ENCODE measurements at regions not wholly inside any gene's neighbourhood (a gene's known extent, or its start where the extent isn't known, plus 50 kb on each side); places are given as distances from the start of the nearest gene placed in this dataset.

GRCh38 chr1:193697776-193698175, 511.4 kb upstream of the B3GALT2 start:
- Mint-ChIP-seq H3K36me3 (no peaks in the 10 kb centered on the region), H3K9me3 (no peaks in the 10 kb centered on the region), H3K27ac (no peak overlapping the region)
- no peak for ATAC-seq
- no peak for DNase-seq (ENCODE audit: low spot score in 2 of 2)

GRCh38 chr1:193697115-193697762, 510.8 kb upstream of the B3GALT2 start:
- Mint-ChIP-seq H3K36me3 (no peaks in the 10 kb centered on the region), H3K9me3 (no peaks in the 10 kb centered on the region), H3K27ac (no peak overlapping the region)
- no peak for DNase-seq (ENCODE audit: low spot score in 2 of 2)
- ATAC-seq = no peak

DNA sequence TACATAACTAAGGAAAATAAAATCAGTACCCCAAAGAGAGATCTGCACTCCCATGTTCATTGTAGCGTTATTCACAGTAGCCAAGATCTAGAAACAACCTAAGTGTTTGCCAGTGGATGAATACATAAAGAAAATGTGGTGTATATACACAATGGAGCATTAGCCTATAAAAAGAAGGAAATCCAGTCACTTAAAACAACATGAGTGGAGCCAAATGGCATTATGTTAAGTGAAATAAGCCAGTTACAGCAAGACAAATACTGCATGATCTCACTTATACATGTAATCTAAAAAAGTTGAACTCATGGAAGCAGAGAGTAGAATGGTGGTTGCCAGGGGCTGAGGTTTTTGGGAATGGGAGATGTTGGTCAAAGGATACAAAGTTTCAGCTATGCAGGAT, 508.3 kb upstream of the B3GALT2 start:
- no peaks in the 10 kb centered on the region for H3K36me3 Mint-ChIP-seq
- H3K27ac Mint-ChIP-seq = no peak overlapping the region
- ATAC-seq = no peak
- no peak for DNase-seq (ENCODE audit: low spot score in 2 of 2)
- H3K9me3 Mint-ChIP-seq = no peaks in the 10 kb centered on the region

DNA sequence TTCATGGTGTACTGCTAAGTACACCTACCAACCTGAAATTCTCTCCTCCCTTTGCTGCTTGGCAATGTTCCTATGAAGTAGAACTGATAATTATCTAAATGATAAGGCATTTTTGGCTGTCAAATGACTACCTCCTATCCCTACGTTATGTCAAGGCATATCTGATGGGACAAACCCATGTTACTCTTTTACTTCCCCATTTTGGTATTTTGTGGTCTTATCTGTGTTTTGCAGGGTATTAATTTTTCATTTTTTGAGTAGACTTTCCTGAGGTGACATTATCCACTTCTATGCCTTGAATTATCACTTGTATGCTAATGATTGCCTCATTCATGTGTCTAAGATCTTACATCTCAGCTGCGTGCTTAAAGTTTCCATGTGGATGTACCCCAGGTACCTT, 499.6 kb upstream of the B3GALT2 start:
- Mint-ChIP-seq H3K27ac (no peak overlapping the region), H3K36me3 (no peaks in the 10 kb centered on the region), H3K9me3 (peaks cover 3 to 5% of the 10 kb centered on the region in 2 donors)
- ATAC-seq (no peak), DNase-seq (ENCODE audit: low spot score in 2 of 2) (no peak)

- H3K36me3 Mint-ChIP-seq = no peaks in the 10 kb centered on the region
- peaks cover 0 to 8% of the 10 kb centered on the region in 2 donors for H3K9me3 Mint-ChIP-seq
- DNase-seq (ENCODE audit: low spot score in 2 of 2) (no peak), ATAC-seq (no peak)
- H3K27ac Mint-ChIP-seq = no peak overlapping the region
These were observed 495.0 kb upstream of the B3GALT2 start for GRCh38 chr1:193681422-193681821.

GRCh38 chr1:193680924-193681316, 494.5 kb upstream of the B3GALT2 start:
- no peak for ATAC-seq

DNA sequence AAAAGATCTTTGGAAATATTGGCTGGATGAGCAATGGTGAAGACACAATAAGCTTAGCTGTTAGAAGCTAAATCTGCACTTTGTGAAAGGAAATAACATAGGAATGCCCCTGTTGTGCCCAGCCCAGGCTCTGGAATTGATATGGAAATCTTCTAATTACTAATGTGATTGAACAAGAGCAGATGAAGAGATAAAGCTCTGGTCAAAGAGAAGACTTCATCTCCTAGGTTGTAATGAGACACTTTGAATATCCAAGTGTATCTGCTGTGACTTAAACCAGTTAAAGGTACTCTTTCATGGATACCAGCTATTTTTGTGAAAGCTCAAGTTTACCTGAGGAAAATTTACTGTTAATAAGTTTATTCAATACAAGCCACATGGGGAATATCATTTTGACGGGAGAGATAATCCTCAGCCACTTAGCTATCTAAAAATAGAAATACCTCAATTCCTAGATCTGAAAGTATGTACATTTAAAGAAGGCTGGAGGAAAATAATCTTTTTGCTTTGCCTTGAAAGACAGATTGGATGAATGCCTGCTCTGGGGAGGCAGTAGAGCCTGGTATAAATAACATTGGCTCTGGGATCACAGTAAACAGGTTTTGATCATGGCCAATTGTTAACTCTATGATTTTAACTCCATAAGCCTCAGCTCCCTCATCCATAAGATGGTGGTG, 494.0 kb upstream of the B3GALT2 start:
- H3K27ac Mint-ChIP-seq = no peak overlapping the region

More at GRCh38 chr1:193680924-193681316, 494.5 kb upstream of the B3GALT2 start:
- no peak overlapping the region for H3K27ac Mint-ChIP-seq
- DNase-seq (ENCODE audit: low spot score in 2 of 2) = no peak
- peaks cover 0 to 5% of the 10 kb centered on the region in 2 donors for H3K9me3 Mint-ChIP-seq
- H3K36me3 Mint-ChIP-seq = no peaks in the 10 kb centered on the region

GRCh38 chr1:193677874-193678273, 491.5 kb upstream of the B3GALT2 start:
- Mint-ChIP-seq H3K9me3 (peaks cover 0 to 3% of the 10 kb centered on the region in 2 donors), H3K36me3 (no peaks in the 10 kb centered on the region), H3K27ac (no peak overlapping the region)
- DNase-seq (ENCODE audit: low spot score in 2 of 2) (no peak), ATAC-seq (peak in 1 of 2 donors; percentile 89)

More for the DNA sequence above, 494.0 kb upstream of the B3GALT2 start:
- DNase-seq (ENCODE audit: low spot score in 2 of 2) (no peak), ATAC-seq (no peak)
- Mint-ChIP-seq H3K9me3 (peaks cover 0 to 3% of the 10 kb centered on the region in 2 donors), H3K36me3 (no peaks in the 10 kb centered on the region)

- Mint-ChIP-seq H3K9me3 (peaks cover 0 to 3% of the 10 kb centered on the region in 2 donors), H3K36me3 (no peaks in the 10 kb centered on the region), H3K27ac (no peak overlapping the region)
- ATAC-seq = no peak
- no peak for DNase-seq (ENCODE audit: low spot score in 2 of 2)
These were observed 490.7 kb upstream of the B3GALT2 start for GRCh38 chr1:193676996-193677549.

DNA sequence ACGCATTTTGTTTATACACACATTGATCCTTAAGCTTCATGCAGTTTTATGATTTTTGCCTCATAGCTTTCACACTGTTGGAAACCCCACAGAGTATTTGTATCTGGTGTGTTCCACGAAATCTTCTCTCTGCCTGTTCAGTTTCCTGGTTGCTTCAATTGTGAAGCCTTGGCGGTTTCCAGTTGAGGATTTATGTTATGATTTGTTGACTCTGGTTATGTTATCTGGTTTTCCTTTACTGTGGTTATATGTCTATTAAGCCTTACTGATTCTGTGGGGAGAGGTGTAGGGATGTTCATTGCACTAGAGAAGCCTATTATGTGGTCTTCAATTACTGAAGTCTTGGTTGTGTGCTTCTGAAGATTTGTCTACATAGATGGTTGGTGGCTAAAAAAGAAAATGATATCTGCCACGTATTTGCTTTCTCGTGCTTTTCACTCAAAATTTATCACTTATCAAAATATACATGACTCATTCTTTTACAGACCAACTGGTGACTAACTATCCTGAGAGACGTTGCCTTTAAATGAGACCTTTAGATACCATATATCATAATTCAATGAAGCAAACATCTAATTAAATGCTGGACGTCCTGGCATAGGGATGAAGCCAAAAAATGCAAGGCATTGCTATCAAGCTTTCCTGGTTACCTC, 488.0 kb upstream of the B3GALT2 start:
- Mint-ChIP-seq H3K9me3 (no peaks in the 10 kb centered on the region), H3K36me3 (no peaks in the 10 kb centered on the region), H3K27ac (no peak overlapping the region)
- DNase-seq (ENCODE audit: low spot score in 2 of 2) (no peak), ATAC-seq (peak in 1 of 2 donors; percentile 67)

DNA sequence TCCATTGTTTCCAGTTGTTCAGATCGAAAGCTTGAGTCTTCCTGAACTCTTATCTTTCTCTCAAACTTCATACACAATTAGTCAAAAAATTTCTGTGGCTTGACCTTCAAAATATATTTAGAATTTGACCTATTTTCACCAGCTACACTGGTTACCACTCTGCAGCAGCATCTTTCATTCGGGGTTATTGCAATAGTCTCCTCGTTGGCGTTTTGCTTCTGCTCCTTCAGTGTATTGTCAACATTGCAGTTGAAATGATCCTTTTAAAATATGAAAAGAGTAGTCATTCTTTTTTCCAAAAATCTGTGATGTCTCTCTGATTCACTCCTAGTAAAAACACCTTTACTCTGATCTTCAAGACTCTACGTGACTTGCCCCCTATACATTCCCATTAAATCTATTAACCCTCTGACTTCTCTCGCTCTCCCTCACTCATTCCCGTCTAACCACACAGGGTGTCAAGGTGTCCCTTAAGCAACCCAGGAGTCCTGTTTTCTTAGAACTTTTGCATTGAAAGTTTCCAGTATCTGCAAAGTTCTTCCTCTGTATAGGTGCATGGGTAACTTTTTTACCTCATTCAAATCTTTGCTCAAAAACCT, 480.2 kb upstream of the B3GALT2 start:
- H3K27ac Mint-ChIP-seq = no peak overlapping the region
- ATAC-seq (no peak), DNase-seq (ENCODE audit: low spot score in 2 of 2) (no peak)

DNA sequence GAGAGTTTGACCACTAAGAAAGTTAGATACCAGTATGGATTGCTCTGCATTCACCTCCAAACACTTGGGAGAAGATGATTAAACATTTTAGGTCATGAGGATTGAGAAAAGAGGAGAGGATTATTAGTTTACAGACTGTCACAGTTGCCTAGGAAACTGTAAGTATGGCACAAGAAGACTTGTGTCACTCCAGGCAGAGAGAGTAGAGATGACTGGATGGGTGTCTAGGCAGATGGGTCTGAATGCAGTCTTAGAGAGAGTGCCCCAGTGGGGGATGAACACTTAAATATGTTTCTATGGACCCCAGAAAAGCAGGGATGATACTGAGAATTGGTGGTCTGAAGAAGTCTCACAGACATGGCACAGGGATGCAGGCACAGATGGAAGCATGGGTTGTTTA, 477.6 kb upstream of the B3GALT2 start:
- no peak for ATAC-seq
- H3K36me3 Mint-ChIP-seq = no peaks in the 10 kb centered on the region
- peaks cover 0 to 10% of the 10 kb centered on the region in 2 donors for H3K9me3 Mint-ChIP-seq
- H3K27ac Mint-ChIP-seq = no peak overlapping the region
- no peak for DNase-seq (ENCODE audit: low spot score in 2 of 2)

More for the DNA sequence above, 480.2 kb upstream of the B3GALT2 start:
- H3K36me3 Mint-ChIP-seq = no peaks in the 10 kb centered on the region
- peaks cover 0 to 10% of the 10 kb centered on the region in 2 donors for H3K9me3 Mint-ChIP-seq

DNA sequence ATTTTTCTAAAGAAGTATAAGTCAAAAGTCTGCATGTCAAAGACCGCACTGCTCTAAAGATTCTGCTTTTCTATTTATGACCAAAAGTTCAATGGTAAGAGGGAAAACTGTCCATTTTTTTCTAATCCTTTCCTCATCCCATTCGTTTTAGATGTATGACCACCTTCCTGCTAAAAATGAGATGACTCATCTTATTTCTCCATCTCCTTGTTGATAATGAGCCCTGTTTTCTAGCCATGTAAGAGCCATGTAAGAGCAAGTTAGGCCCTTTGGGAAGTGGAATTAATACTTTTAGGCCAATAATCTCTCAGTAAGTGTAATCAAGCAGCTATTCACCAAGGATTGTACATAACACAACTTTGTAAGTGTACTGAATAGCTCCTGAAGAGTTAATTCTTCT, 475.6 kb upstream of the B3GALT2 start:
- H3K9me3 Mint-ChIP-seq = peaks cover 0 to 7% of the 10 kb centered on the region in 2 donors
- no peaks in the 10 kb centered on the region for H3K36me3 Mint-ChIP-seq
- no peak overlapping the region for H3K27ac Mint-ChIP-seq
- DNase-seq (ENCODE audit: low spot score in 2 of 2) (no peak), ATAC-seq (no peak)

GRCh38 chr1:193661385-193661784, 475.0 kb upstream of the B3GALT2 start:
- Mint-ChIP-seq H3K27ac (no peak overlapping the region), H3K36me3 (no peaks in the 10 kb centered on the region), H3K9me3 (peaks cover 0 to 7% of the 10 kb centered on the region in 2 donors)
- DNase-seq (ENCODE audit: low spot score in 2 of 2) (no peak), ATAC-seq (no peak)

- no peak for DNase-seq (ENCODE audit: low spot score in 2 of 2)
- peaks cover 0 to 7% of the 10 kb centered on the region in 2 donors for H3K9me3 Mint-ChIP-seq
- H3K36me3 Mint-ChIP-seq = no peaks in the 10 kb centered on the region
- no peak for ATAC-seq
- H3K27ac Mint-ChIP-seq = no peak overlapping the region
These were observed 474.0 kb upstream of the B3GALT2 start for GRCh38 chr1:193660428-193660827.

DNA sequence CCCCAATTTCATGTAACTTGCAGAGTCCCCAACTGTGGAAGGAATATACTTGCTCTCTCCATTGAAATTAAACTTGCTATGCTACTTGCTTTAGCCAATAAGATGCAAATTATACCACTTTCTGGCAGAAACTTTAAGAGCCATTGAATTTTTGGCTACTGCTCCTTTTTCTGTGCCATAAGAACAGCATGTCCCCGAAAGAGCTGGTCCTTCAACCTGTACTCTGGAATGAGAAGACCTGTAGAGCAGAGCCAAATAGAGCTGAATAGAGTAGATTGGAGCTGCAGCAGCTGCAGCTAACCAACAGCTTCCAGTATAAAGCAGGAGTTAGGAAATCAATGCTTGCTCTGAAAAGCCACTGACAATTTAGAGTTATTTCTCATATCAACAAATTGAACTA, 472.3 kb upstream of the B3GALT2 start:
- H3K9me3 Mint-ChIP-seq = peaks cover 10 to 12% of the 10 kb centered on the region in 2 donors
- peaks cover 6 to 17% of the 10 kb centered on the region in 2 donors for H3K36me3 Mint-ChIP-seq
- no peak for DNase-seq (ENCODE audit: low spot score in 2 of 2)
- H3K27ac Mint-ChIP-seq = no peak overlapping the region
- no peak for ATAC-seq

DNA sequence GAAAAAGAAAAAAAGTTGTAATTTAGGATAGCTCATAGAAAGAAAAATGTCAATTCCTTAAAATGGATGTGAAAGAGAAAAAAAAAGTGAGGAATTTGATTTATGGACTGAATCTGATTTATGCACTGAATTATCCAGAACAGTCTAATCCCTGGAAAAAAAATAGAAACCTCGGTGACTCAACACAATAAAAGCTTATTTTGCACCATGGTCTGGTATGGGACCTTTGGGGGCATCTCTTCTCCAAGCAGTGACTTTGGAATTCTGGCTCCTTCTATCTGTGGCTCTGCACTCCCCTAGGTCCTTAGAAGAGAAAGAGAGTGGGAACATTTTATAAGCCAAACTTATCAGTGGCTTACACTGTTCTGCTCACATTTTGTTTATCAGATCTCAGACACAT, 471.7 kb upstream of the B3GALT2 start:
- peaks cover 9 to 12% of the 10 kb centered on the region in 2 donors for H3K9me3 Mint-ChIP-seq
- ATAC-seq (no peak), DNase-seq (ENCODE audit: low spot score in 2 of 2) (no peak)
- no peak overlapping the region for H3K27ac Mint-ChIP-seq
- H3K36me3 Mint-ChIP-seq = peaks cover 8 to 19% of the 10 kb centered on the region in 2 donors

Data from activated naive CD4-positive, alpha-beta T cell treated with anti-CD3 and anti-CD28 coated beads, Interleukin-2, amount 50 U/mL, for 72 hours (primary cell).